HEK293T (cell line): ENCODE measurements at regions not wholly inside any gene's neighbourhood (a gene's known extent, or its start where the extent isn't known, plus 50 kb on each side); places are given as distances from the start of the nearest gene placed in this dataset.

ENCODE experiments used
- ARNT ChIP-seq: fragments of 450-650 bp; IDR thresholded peaks from 2 replicates; pipeline ENCODE4 v1.6.1; 2017; ENCODE audit warnings: mild to moderate bottlenecking
- BHLHE40 ChIP-seq: fragments of 450-650 bp; IDR thresholded peaks from 2 replicates; pipeline ENCODE4 v1.6.1; 2016; ENCODE audit warnings: mild to moderate bottlenecking, moderate library complexity, borderline replicate concordance
- CTBP1 ChIP-seq: fragments of 450-650 bp; IDR thresholded peaks from 2 replicates; pipeline ENCODE4 v1.6.1; 2016; ENCODE audit warnings: borderline replicate concordance
- ELF4 ChIP-seq: fragments of 450-650 bp; IDR thresholded peaks from 2 replicates; pipeline ENCODE4 v1.6.1; 2017; ENCODE audit warnings: antibody characterized with exemption
- FOXA1 ChIP-seq: fragments of 450-650 bp; IDR thresholded peaks from 2 replicates; pipeline ENCODE4 v1.6.1; 2016; ENCODE audit warnings: mild to moderate bottlenecking
- FOXK2 ChIP-seq: fragments of 450-650 bp; IDR thresholded peaks from 2 replicates; pipeline ENCODE4 v1.6.1; 2016; ENCODE audit warnings: mild to moderate bottlenecking
- FOXM1 ChIP-seq: fragments of 450-650 bp; IDR thresholded peaks from 2 replicates; pipeline ENCODE4 v1.6.1; 2017; ENCODE audit warnings: mild to moderate bottlenecking, borderline replicate concordance
- HDGF ChIP-seq: fragments of 450-650 bp; IDR thresholded peaks from 2 replicates; pipeline ENCODE4 v1.6.1; 2017; ENCODE audit warnings: antibody characterized with exemption, borderline replicate concordance
- L3MBTL2 ChIP-seq: fragments of 450-650 bp; conservative IDR thresholded peaks from 2 replicates; pipeline ENCODE4 v1.6.1; 2016; ENCODE audit warnings: mild to moderate bottlenecking
- SP1 ChIP-seq: fragments of 450-650 bp; IDR thresholded peaks from 2 replicates; pipeline ENCODE4 v1.6.1; 2017
- TARDBP ChIP-seq: fragments of 450-650 bp; IDR thresholded peaks from 2 replicates; pipeline ENCODE4 v1.6.1; 2016
- ZNF384 ChIP-seq: fragments of 450-650 bp; IDR thresholded peaks from 2 replicates; pipeline ENCODE4 v1.6.1; 2016
- TF ChIP-seq, protein P1 (sequence below): fragments of 450-650 bp; IDR thresholded peaks from 2 replicates; pipeline ENCODE4 v1.6.1; 2016

DNA sequence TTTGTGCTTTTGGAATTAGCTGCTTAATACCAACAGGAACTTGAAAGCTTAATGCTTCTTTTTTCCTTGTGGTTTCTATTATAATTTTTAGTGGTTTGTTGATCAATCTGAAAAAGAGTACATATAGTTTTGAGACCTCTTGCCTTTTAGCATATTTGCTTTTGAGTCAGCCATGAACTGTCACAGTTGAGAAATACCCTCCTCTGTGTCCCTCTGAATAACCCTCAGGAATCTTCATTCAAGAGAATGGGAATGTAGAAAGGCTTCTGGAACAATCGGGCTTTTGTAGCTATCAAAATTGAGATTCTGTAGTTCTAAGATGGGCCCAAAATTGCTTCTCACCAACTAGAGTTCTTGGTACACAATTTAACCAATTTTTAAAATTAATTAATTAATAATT is 451.1 kb upstream of the TRIB2 start:
- TF ChIP-seq, protein P1, sequence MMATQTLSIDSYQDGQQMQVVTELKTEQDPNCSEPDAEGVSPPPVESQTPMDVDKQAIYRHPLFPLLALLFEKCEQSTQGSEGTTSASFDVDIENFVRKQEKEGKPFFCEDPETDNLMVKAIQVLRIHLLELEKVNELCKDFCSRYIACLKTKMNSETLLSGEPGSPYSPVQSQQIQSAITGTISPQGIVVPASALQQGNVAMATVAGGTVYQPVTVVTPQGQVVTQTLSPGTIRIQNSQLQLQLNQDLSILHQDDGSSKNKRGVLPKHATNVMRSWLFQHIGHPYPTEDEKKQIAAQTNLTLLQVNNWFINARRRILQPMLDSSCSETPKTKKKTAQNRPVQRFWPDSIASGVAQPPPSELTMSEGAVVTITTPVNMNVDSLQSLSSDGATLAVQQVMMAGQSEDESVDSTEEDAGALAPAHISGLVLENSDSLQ, result no peak
- TF ChIP-seq FOXK2 (no peak), ARNT (no peak), FOXM1 (no peak), SP1 (no peak), BHLHE40 (no peak), ELF4 (no peak), HDGF (no peak), L3MBTL2 (no peak), TARDBP (no peak), FOXA1 (no peak), CTBP1 (no peak), ZNF384 (no peak)
